ENCODE measurements at regions not wholly inside any gene's neighbourhood (a gene's known extent, or its start where the extent isn't known, plus 50 kb on each side); places are given as distances from the start of the nearest gene placed in this dataset.

DNA sequence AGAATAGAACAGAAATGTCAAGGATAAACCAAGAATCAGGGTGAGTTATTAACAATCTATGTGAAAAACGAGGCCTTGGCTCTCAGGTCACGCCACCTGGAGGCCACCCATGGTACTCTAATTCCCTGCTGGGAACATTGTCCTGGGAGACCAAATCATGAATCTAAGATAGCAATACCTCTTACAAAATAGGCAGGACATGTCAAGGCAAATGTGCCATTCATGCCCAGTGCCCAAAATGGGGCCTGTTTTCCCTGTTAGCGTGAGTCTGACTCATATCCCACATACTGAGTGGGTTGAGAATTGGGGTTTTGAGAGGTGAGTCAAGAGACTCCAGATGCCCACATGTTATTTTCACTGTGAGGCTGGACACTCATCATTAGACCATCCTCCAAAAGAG, 380.8 kb downstream of the HHIPL2 start:
- Mint-ChIP-seq H3K4me3 (ENCODE audit: low read depth) (no peak overlapping the region), H3K9me3 (ENCODE audit: low read depth) (peaks cover 3% of the 10 kb centered on the region), H3K36me3 (ENCODE audit: insufficient read depth) (no peaks in the 10 kb centered on the region), H3K27ac (no peak overlapping the region), H3K4me1 (ENCODE audit: low read depth) (no peaks in the 10 kb centered on the region), H3K27me3 (no peaks in the 10 kb centered on the region)
- peak; percentile 16 for DNase-seq (ENCODE audit: low spot score, unreplicated experiment)
- TF ChIP-seq, protein P1, sequence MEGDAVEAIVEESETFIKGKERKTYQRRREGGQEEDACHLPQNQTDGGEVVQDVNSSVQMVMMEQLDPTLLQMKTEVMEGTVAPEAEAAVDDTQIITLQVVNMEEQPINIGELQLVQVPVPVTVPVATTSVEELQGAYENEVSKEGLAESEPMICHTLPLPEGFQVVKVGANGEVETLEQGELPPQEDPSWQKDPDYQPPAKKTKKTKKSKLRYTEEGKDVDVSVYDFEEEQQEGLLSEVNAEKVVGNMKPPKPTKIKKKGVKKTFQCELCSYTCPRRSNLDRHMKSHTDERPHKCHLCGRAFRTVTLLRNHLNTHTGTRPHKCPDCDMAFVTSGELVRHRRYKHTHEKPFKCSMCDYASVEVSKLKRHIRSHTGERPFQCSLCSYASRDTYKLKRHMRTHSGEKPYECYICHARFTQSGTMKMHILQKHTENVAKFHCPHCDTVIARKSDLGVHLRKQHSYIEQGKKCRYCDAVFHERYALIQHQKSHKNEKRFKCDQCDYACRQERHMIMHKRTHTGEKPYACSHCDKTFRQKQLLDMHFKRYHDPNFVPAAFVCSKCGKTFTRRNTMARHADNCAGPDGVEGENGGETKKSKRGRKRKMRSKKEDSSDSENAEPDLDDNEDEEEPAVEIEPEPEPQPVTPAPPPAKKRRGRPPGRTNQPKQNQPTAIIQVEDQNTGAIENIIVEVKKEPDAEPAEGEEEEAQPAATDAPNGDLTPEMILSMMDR (IDR thresholded peaks at IDR 0.05; ENCODE audit: unreplicated experiment): peak; percentile 65

GRCh38 chr1:222165629-222166028, 382.3 kb downstream of the HHIPL2 start:
- Mint-ChIP-seq H3K9me3 (ENCODE audit: low read depth) (peaks cover 3% of the 10 kb centered on the region), H3K36me3 (ENCODE audit: insufficient read depth) (no peaks in the 10 kb centered on the region), H3K27me3 (no peaks in the 10 kb centered on the region), H3K4me3 (ENCODE audit: low read depth) (no peak overlapping the region), H3K4me1 (ENCODE audit: low read depth) (no peaks in the 10 kb centered on the region), H3K27ac (no peak overlapping the region)
- TF ChIP-seq, protein P1 (IDR thresholded peaks at IDR 0.05; ENCODE audit: unreplicated experiment): no peak
- no peak for DNase-seq (ENCODE audit: low spot score, unreplicated experiment)

DNA sequence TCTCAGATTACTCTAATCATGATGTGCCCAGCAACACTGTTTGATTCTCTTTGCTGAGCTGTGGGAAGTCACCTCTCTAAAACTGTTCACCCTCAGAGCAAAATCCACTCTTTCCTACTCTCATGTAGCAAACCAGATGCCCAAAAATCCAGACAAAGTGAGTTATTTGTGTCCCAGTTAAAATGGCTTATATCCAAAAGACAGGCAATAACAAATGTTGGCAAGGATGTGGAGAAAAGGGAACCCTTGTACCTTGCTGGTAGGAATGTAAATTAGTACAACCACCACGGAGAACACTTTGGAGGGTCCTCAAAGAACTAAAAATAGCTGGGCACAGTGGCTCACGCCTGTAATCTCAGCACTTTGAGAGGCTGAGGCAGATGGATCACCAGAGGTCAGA, 384.0 kb downstream of the HHIPL2 start:
- H3K36me3 Mint-ChIP-seq (ENCODE audit: insufficient read depth): no peaks in the 10 kb centered on the region
- no peak for DNase-seq (ENCODE audit: low spot score, unreplicated experiment)
- H3K27me3 Mint-ChIP-seq: no peaks in the 10 kb centered on the region
- H3K4me1 Mint-ChIP-seq (ENCODE audit: low read depth): no peaks in the 10 kb centered on the region
- H3K27ac Mint-ChIP-seq: no peak overlapping the region
- TF ChIP-seq, protein P1 (IDR thresholded peaks at IDR 0.05; ENCODE audit: unreplicated experiment): no peak
- no peak overlapping the region for H3K4me3 Mint-ChIP-seq (ENCODE audit: low read depth)
- H3K9me3 Mint-ChIP-seq (ENCODE audit: low read depth): no peaks in the 10 kb centered on the region

GRCh38 chr1:222161676-222162075, 386.2 kb downstream of the HHIPL2 start:
- Mint-ChIP-seq H3K9me3 (ENCODE audit: low read depth) (peaks cover 11% of the 10 kb centered on the region), H3K4me3 (ENCODE audit: low read depth) (no peak overlapping the region), H3K27me3 (no peaks in the 10 kb centered on the region), H3K27ac (no peak overlapping the region), H3K36me3 (ENCODE audit: insufficient read depth) (no peaks in the 10 kb centered on the region), H3K4me1 (ENCODE audit: low read depth) (no peaks in the 10 kb centered on the region)
- no peak for DNase-seq (ENCODE audit: low spot score, unreplicated experiment)
- TF ChIP-seq, protein P1 (IDR thresholded peaks at IDR 0.05; ENCODE audit: unreplicated experiment): no peak

DNA sequence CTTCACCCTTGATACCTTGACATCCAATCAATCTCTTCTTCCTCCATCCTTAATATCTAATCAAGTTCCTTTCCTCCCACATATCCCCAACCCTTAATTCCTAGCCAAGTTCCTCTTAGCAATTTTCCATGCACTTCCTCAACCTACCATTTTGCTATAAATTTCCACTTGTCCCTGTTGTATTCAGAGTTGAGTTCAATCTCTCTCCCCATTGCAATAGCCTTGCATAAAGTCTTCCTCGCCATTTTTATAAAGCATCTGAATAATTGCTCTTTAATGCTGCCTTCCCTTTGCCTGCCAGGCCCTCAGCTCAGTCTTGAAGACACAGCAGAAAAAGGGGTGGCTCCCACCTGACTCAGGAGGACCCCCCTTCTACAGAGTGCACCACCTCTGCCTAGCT, 390.3 kb downstream of the HHIPL2 start:
- H3K9me3 Mint-ChIP-seq (ENCODE audit: low read depth): peaks cover 11% of the 10 kb centered on the region

More for the DNA sequence above, 390.3 kb downstream of the HHIPL2 start:
- Mint-ChIP-seq H3K27me3 (no peaks in the 10 kb centered on the region), H3K4me3 (ENCODE audit: low read depth) (no peak overlapping the region), H3K36me3 (ENCODE audit: insufficient read depth) (no peaks in the 10 kb centered on the region), H3K27ac (no peak overlapping the region), H3K4me1 (ENCODE audit: low read depth) (no peaks in the 10 kb centered on the region)
- no peak for DNase-seq (ENCODE audit: low spot score, unreplicated experiment)
- TF ChIP-seq, protein P1 (IDR thresholded peaks at IDR 0.05; ENCODE audit: unreplicated experiment): no peak
